ENCODE measurements at regions not wholly inside any gene's neighbourhood (a gene's known extent, or its start where the extent isn't known, plus 50 kb on each side); places are given as distances from the start of the nearest gene placed in this dataset.
"Not testable (repeated sequence)": the region's sequence is repeated elsewhere in the genome, so short reads cannot be mapped to it uniquely, and the experiment has no call there.

DNA sequence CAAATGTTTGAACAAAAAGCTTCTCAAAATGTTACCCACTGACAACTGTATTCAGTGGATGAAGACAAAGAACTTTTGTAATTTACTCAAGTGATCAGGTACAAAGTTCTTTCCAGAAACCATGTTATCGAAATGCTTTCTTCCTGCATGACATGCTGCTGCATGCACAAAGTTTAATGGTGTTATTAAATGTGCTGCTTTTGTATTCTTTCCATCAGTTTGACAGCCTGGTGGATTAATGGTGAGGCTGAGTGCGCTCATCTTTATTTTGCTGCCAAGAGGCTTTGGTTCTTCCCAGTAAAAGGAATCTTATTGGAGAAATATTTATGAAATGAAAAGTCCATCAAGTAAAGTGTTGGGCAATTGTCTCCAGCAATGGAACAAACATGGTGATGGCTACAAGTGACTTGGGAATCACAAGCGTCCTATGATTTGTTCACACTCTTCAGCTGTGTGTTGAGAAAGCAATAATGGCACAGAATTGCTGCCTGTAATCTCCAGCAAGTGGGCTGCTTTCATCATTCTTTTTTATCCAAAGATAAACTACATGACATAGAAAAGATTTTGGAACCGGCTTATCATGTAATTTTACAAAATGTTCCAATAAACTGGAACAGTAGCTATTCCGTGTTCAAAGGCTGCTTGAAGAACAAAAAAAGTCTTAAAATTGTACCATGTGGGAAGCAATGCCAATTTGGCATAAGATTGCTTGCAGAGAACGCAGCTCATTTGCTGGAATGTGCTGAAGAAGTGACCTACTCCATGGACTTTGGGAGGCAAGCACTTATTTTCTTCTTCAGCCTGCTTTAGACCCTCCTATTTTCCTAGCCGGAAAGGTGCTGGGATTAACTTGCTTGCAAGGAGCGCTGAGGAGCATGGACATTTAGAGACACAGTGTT is 153.1 kb downstream of the HSD17B3 start:
- no peaks in the 10 kb centered on the region for H3K36me3 Mint-ChIP-seq (ENCODE audit: low read depth, unreplicated experiment)
- no peak for TF ChIP-seq CTCF (IDR thresholded peaks at IDR 0.05; ENCODE audit: unreplicated experiment)
- H3K4me3 Mint-ChIP-seq (ENCODE audit: unreplicated experiment), result no peak overlapping the region
- H3K27me3 Mint-ChIP-seq (ENCODE audit: unreplicated experiment), result peaks cover 4% of the 10 kb centered on the region
- H3K27ac Mint-ChIP-seq (ENCODE audit: unreplicated experiment), result no peak overlapping the region
- H3K9me3 Mint-ChIP-seq (ENCODE audit: unreplicated experiment), result no peaks in the 10 kb centered on the region
- no peak for DNase-seq (ENCODE audit: low spot score)
- H3K4me1 Mint-ChIP-seq (ENCODE audit: unreplicated experiment), result no peaks in the 10 kb centered on the region

DNA sequence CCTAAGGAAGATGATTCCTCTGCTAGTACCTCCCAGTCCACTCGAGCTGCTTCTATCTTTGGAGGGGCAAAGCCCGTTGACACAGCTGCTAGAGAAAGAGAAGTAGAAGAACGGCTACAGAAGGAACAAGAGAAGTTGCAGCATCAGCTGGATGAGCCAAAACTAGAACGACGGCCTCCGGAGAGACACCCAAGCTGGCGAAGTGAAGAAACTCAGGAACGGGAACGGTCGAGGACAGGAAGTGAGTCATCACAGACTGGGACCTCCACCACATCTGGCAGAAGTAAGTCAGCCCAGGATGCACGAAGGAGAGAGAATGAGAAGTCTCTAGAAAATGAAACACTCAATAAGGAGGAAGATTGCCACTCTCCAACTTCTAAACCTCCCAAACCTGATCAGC is 154.9 kb downstream of the HSD17B3 start:
- not testable (repeated sequence) for H3K36me3 Mint-ChIP-seq (ENCODE audit: low read depth, unreplicated experiment); DNase-seq (ENCODE audit: low spot score); H3K4me1 Mint-ChIP-seq (ENCODE audit: unreplicated experiment); H3K27me3 Mint-ChIP-seq (ENCODE audit: unreplicated experiment); H3K27ac Mint-ChIP-seq (ENCODE audit: unreplicated experiment); H3K9me3 Mint-ChIP-seq (ENCODE audit: unreplicated experiment); H3K4me3 Mint-ChIP-seq (ENCODE audit: unreplicated experiment)

GRCh38 chr9:96141666-96142065 is 160.3 kb downstream of the HSD17B3 start:
- Mint-ChIP-seq H3K36me3 (ENCODE audit: low read depth, unreplicated experiment) (no peaks in the 10 kb centered on the region), H3K9me3 (ENCODE audit: unreplicated experiment) (no peaks in the 10 kb centered on the region), H3K4me3 (ENCODE audit: unreplicated experiment) (no peak overlapping the region), H3K27me3 (ENCODE audit: unreplicated experiment) (peaks cover 2% of the 10 kb centered on the region), H3K4me1 (ENCODE audit: unreplicated experiment) (peaks cover 3% of the 10 kb centered on the region), H3K27ac (ENCODE audit: unreplicated experiment) (no peak overlapping the region)
- DNase-seq (ENCODE audit: low spot score), result no peak
- no peak for TF ChIP-seq CTCF (IDR thresholded peaks at IDR 0.05; ENCODE audit: unreplicated experiment)

- Mint-ChIP-seq H3K9me3 (ENCODE audit: unreplicated experiment) (no peaks in the 10 kb centered on the region), H3K27me3 (ENCODE audit: unreplicated experiment) (no peaks in the 10 kb centered on the region), H3K36me3 (ENCODE audit: low read depth, unreplicated experiment) (no peaks in the 10 kb centered on the region), H3K27ac (ENCODE audit: unreplicated experiment) (no peak overlapping the region), H3K4me1 (ENCODE audit: unreplicated experiment) (peaks cover 3% of the 10 kb centered on the region), H3K4me3 (ENCODE audit: unreplicated experiment) (no peak overlapping the region)
- no peak for TF ChIP-seq CTCF (IDR thresholded peaks at IDR 0.05; ENCODE audit: unreplicated experiment)
- DNase-seq (ENCODE audit: low spot score), result no peak
Observed at GRCh38 chr9:96141128-96141474, 160.9 kb downstream of the HSD17B3 start.

DNA sequence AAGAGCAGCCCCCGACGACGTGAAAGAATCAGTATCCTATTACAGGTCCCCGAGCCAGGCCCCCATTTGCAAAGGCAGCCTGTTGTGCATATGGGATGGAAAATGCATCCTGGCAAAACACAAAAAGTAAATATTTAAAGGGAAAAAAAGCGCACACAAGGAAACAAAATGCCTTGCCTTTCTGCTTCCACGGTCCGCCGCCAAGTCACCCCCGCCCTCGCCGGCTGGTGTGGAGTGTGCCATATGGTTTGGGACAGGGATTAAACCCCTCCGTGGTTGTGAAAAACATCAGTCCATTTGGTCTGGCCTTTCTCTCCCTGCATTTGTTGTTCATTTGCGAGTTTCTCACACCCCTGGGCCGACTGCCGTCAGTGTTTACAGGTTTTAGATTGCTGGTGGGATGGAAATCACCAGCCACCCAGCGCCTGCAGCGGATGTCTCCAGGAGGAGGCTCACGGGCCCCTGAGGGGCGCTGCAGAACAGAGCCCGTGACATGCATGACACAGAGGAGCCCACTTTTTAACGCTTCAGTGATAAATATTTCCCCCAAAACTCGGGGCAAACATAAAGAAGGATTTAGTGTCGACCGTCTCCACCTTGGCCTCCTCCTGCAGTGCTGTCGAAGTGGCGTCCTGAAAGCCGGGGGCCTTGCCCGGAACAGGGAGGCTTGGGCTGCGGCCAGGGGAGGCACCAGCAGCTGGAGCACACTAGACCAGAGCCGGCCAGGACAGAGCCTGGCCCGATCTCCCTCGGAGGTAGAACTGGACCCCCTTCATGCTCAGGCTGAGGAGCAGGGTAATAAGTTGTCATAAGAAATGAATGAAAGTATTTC is 161.5 kb downstream of the HSD17B3 start:
- H3K27ac Mint-ChIP-seq (ENCODE audit: unreplicated experiment), result no peak overlapping the region

More for the DNA sequence above, 161.5 kb downstream of the HSD17B3 start:
- Mint-ChIP-seq H3K4me1 (ENCODE audit: unreplicated experiment) (peaks cover 3% of the 10 kb centered on the region), H3K9me3 (ENCODE audit: unreplicated experiment) (no peaks in the 10 kb centered on the region), H3K27me3 (ENCODE audit: unreplicated experiment) (no peaks in the 10 kb centered on the region), H3K4me3 (ENCODE audit: unreplicated experiment) (no peak overlapping the region), H3K36me3 (ENCODE audit: low read depth, unreplicated experiment) (no peaks in the 10 kb centered on the region)
- no peak for DNase-seq (ENCODE audit: low spot score)
- TF ChIP-seq CTCF (IDR thresholded peaks at IDR 0.05; ENCODE audit: unreplicated experiment), result no peak

All from endothelial cell (in vitro differentiated cells).